Liver (tissue), 6 donors: ENCODE measurements at regions not wholly inside any gene's neighbourhood (a gene's known extent, or its start where the extent isn't known, plus 50 kb on each side); places are given as distances from the start of the nearest gene placed in this dataset.
"Not testable (repeated sequence)": the region's sequence is repeated elsewhere in the genome, so short reads cannot be mapped to it uniquely, and the experiment has no call there.

Experiments used
- DNase-seq: peaks from one replicate; pipeline ENCODE4 v3.0.0-alpha.2; 2017; ENCODE audit warnings: low spot score
- H3K27ac ChIP-seq, 2 donors: one replicate each; pipeline ENCODE4 v1.7.0; 2013; ENCODE audit warnings: inconsistent platforms in 2 of 2, low read length in 2 of 2, control low read depth in 1 of 2, low read depth in 1 of 2, mild to moderate bottlenecking in 1 of 2
- H3K27me3 ChIP-seq, 4 donors: one replicate each; pipeline versions ENCODE4 v1.6.1 to v1.7.0; 2013; ENCODE audit warnings: low read length in 3 of 4, inconsistent platforms in 1 of 4, mild to moderate bottlenecking in 1 of 4, moderate library complexity in 1 of 4; ENCODE audit not compliant: control insufficient read depth in 4 of 4, insufficient read depth in 4 of 4
- H3K36me3 ChIP-seq, 4 donors: one replicate each; pipeline versions ENCODE4 v1.6.1 to v1.7.0; 2013; ENCODE audit warnings: low read length in 3 of 4, mild to moderate bottlenecking in 3 of 4, low read depth in 1 of 4, moderate library complexity in 1 of 4; ENCODE audit not compliant: control insufficient read depth in 4 of 4, insufficient read depth in 3 of 4
- H3K4me1 ChIP-seq, 4 donors: one replicate each; pipeline versions ENCODE4 v1.6.1 to v1.7.0; 2013; ENCODE audit warnings: low read length in 3 of 4, mild to moderate bottlenecking in 3 of 4, moderate library complexity in 1 of 4; ENCODE audit not compliant: control insufficient read depth in 4 of 4, insufficient read depth in 4 of 4
- H3K4me3 ChIP-seq, 3 donors: one replicate each; pipeline versions ENCODE4 v1.6.1 to v1.7.0; 2013; ENCODE audit warnings: low read length in 3 of 3, control low read depth in 1 of 3, low read depth in 1 of 3, mild to moderate bottlenecking in 1 of 3
- H3K9ac ChIP-seq, 2 donors: one replicate each; pipeline ENCODE4 v1.7.0; 2013; ENCODE audit warnings: low read length in 2 of 2, mild to moderate bottlenecking in 2 of 2, moderate library complexity in 2 of 2, control low read depth in 1 of 2, low read depth in 1 of 2
- H3K9me3 ChIP-seq, 4 donors: one replicate each; pipeline versions ENCODE4 v1.6.1 to v1.7.0; 2013; ENCODE audit warnings: low read length in 3 of 4; ENCODE audit not compliant: control insufficient read depth in 4 of 4
- WGBS: extraction: QIAGEN DNeasy Blood & Tissue Kit; methylation state at CpG from one replicate; pipeline ENCODE4 v1.1.7; 2013; 5-methylcytosine and 5-hydroxymethylcytosine counted together
- donor health status: healthy.
- donor health status: healthy.
- donor health status: healthy.

DNA sequence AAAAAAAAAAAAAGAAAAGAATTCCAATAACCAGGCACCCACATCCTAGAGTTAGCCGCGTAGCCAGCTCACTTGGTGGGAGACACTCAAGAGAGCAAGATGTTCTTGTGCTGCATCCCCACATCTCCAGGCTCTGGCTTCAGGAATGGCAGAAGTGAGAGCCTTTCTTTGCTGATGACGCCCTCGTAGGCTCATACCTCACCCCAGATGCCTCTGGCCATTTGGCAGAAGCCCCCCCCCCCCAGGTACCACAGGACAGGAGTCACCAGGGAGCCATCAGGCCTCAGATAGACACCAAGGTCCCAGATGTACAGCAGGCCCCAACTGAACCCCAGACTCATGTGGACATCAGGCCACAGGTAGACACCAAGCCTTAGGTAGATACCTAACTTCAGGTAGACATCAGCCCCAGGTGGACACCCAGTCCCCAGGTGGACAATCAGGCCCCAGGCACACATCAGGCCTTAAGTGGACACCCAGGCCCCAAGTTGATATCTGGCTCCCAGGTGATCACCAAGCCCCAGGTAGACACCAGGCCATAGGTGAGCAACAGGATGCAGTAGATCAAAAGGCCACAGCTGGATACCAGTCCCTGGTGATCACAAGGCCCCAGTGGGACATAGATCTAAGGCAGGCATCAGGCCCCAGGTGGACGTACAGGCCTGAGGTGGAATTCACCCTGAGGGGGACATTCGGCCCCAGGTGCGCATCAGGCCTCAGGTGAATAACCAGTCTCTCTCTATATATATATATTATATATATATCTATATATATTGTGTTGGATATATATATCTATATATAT, 202.5 kb downstream of the POTEM start:
- not testable (repeated sequence) for H3K4me1 ChIP-seq, H3K27ac ChIP-seq, H3K36me3 ChIP-seq, H3K4me3 ChIP-seq, H3K9ac ChIP-seq, H3K9me3 ChIP-seq, H3K27me3 ChIP-seq, DNase-seq
- 70% methylated on average over 7 of the region's 7 CpGs for WGBS

DNA sequence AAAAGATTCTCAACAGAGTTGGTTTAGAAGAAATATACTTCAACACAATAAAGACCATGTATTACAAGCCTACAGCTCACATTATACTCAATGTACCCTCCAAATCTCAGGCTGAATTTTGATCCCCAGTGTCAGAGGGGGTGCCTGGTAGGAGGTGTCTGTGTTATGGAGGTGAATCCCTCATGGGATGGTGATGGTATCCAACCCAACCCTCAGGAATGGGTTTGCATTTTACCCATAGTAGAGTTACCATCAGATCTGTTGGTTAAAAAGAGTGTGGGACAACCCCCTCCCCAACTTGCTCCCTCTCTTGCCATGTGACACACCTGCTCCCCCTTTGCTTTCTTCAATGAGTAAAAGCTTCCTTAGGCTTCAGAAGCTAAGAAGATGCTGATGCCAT, 205.5 kb downstream of the POTEM start:
- not testable (repeated sequence) for H3K36me3 ChIP-seq, H3K4me1 ChIP-seq, H3K27me3 ChIP-seq, H3K9ac ChIP-seq, DNase-seq, H3K4me3 ChIP-seq, H3K9me3 ChIP-seq, H3K27ac ChIP-seq

DNA sequence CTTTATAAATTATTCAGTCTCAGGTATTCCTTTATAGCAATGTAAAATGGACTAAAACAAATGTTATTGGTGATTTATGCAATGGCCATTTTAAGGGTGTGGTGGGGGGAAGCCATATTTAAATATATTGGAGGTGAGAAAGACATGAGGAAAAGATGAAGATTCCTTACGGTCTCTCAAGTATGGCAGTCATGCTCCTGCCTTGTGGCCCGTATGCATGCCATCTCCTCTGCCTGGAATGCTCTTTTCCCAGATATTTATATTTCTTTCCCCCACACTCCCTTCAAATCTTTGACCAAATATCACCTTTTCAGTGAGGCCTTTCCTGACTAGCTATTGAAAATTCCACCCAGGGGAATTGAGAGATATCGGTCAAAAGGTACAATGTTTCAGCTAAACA, 206.0 kb downstream of the POTEM start:
- DNase-seq, H3K4me1 ChIP-seq, H3K36me3 ChIP-seq, H3K27me3 ChIP-seq, H3K27ac ChIP-seq, H3K4me3 ChIP-seq, H3K9me3 ChIP-seq, H3K9ac ChIP-seq: not testable (repeated sequence)
- WGBS, result 82% methylated on average over 2 of the region's 3 CpGs

GRCh38 chr14:19177435-19177834, 210.2 kb downstream of the POTEM start:
- H3K4me1 ChIP-seq, result not testable (repeated sequence)

GRCh38 chr14:19180297-19180696, 213.1 kb downstream of the POTEM start:
- not testable (repeated sequence) for H3K9ac ChIP-seq, H3K27ac ChIP-seq, H3K27me3 ChIP-seq, H3K4me1 ChIP-seq, H3K9me3 ChIP-seq, H3K36me3 ChIP-seq, DNase-seq, H3K4me3 ChIP-seq
- 75% methylated on average over 2 of the region's 2 CpGs for WGBS

More at GRCh38 chr14:19177435-19177834, 210.2 kb downstream of the POTEM start:
- not testable (repeated sequence) for H3K9ac ChIP-seq, H3K9me3 ChIP-seq, H3K36me3 ChIP-seq, H3K27me3 ChIP-seq, H3K4me3 ChIP-seq, H3K27ac ChIP-seq, DNase-seq
- 43% methylated on average over 5 of the region's 6 CpGs for WGBS

- H3K27ac ChIP-seq, H3K36me3 ChIP-seq, H3K27me3 ChIP-seq, H3K9me3 ChIP-seq, H3K9ac ChIP-seq, H3K4me3 ChIP-seq, DNase-seq, H3K4me1 ChIP-seq: not testable (repeated sequence)
- WGBS, result 42% methylated on average over 3 of the region's 3 CpGs
These were observed 213.6 kb downstream of the POTEM start for GRCh38 chr14:19180881-19181280.

DNA sequence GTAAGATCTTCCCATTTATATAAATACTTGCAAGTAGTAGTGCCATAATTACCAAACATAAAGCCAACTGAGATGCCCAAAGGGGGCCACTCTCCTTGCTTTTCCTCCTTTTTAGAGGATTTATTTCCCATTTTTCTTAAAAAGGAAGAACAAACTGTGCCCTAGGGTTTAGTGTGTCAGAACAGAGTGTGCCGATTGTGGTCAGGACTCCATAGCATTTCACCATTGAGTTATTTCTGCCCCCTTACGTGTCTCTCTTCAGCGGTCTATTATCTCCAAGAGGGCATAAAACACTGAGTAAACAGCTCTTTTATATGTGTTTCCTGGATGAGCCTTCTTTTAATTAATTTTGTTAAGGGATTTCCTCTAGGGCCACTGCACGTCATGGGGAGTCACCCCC, 227.9 kb downstream of the POTEM start:
- not testable (repeated sequence) for H3K9me3 ChIP-seq, H3K4me1 ChIP-seq, DNase-seq, H3K27ac ChIP-seq, H3K27me3 ChIP-seq, H3K4me3 ChIP-seq, H3K9ac ChIP-seq, H3K36me3 ChIP-seq
- 67% methylated on average over 3 of the region's 4 CpGs for WGBS

GRCh38 chr14:19197488-19198234, 230.4 kb downstream of the POTEM start:
- H3K9ac ChIP-seq, DNase-seq, H3K36me3 ChIP-seq, H3K4me1 ChIP-seq, H3K27ac ChIP-seq, H3K27me3 ChIP-seq, H3K4me3 ChIP-seq, H3K9me3 ChIP-seq: not testable (repeated sequence)
- 59% methylated on average over 3 of the region's 4 CpGs for WGBS
